ENCODE measurements at regions not wholly inside any gene's neighbourhood (a gene's known extent, or its start where the extent isn't known, plus 50 kb on each side); places are given as distances from the start of the nearest gene placed in this dataset.

- DNase-seq (no peak), ATAC-seq (replicated peaks in 1 of 4) (no peak)
- Mint-ChIP-seq H3K36me3 (no peaks in the 10 kb centered on the region), H3K27ac (no peak overlapping the region), H3K9me3 (no peaks in the 10 kb centered on the region), H3K4me3 (no peak overlapping the region), H3K4me1 (no peaks in the 10 kb centered on the region), H3K27me3 (peaks cover 6 to 15% of the 10 kb centered on the region in 2 donors)
- no peak overlapping the region for H3K4me3 ChIP-seq (ENCODE audit: control insufficient read depth in 1 of 2, extremely low read depth in 1 of 2, low read length in 1 of 2)
- WGBS (ENCODE audit: insufficient coverage) = no CpG with 5 or more reads among the region's 1 CpG
- H3K27ac ChIP-seq (ENCODE audit: low read length) = no peak overlapping the region
- no peaks in the 10 kb centered on the region for H3K36me3 ChIP-seq (ENCODE audit: control insufficient read depth in 2 of 2, extremely low read depth in 1 of 2, insufficient read depth in 1 of 2, low read length in 1 of 2)
- peaks cover 0 to 3% of the 10 kb centered on the region in 2 experiments for H3K27me3 ChIP-seq (replicated peaks in 1 of 2; ENCODE audit: control insufficient read depth in 2 of 2, extremely low read depth in 1 of 2, insufficient read depth in 2 of 2, low read length in 1 of 2)
- POLR2A ChIA-PET = no interaction called here
- H3K9me3 ChIP-seq = no peaks in the 10 kb centered on the region
- no peaks in the 10 kb centered on the region for H3K4me1 ChIP-seq (ENCODE audit: control insufficient read depth in 1 of 2, extremely low read depth in 1 of 2, insufficient read depth in 2 of 2, low read length in 2 of 2)
- CTCF ChIA-PET = no interaction called here
Measured at GRCh38 chr5:169430671-169431070, 129.7 kb upstream of the SLIT3 start.

- WGBS (ENCODE audit: insufficient coverage) = 90% methylated on average over 2 of the region's 2 CpGs
- Histone ChIP-seq H3K36me3 (ENCODE audit: control insufficient read depth in 2 of 2, extremely low read depth in 1 of 2, insufficient read depth in 1 of 2, low read length in 1 of 2) (no peaks in the 10 kb centered on the region), H3K4me3 (ENCODE audit: control insufficient read depth in 1 of 2, extremely low read depth in 1 of 2, low read length in 1 of 2) (no peak overlapping the region), H3K9me3 (no peaks in the 10 kb centered on the region), H3K27me3 (replicated peaks in 1 of 2; ENCODE audit: control insufficient read depth in 2 of 2, extremely low read depth in 1 of 2, insufficient read depth in 2 of 2, low read length in 1 of 2) (no peaks in the 10 kb centered on the region), H3K27ac (ENCODE audit: low read length) (no peak overlapping the region), H3K4me1 (ENCODE audit: control insufficient read depth in 1 of 2, extremely low read depth in 1 of 2, insufficient read depth in 2 of 2, low read length in 2 of 2) (no peaks in the 10 kb centered on the region)
- Mint-ChIP-seq H3K9me3 (no peaks in the 10 kb centered on the region), H3K4me3 (no peak overlapping the region), H3K36me3 (no peaks in the 10 kb centered on the region), H3K27me3 (peaks cover 4 to 12% of the 10 kb centered on the region in 2 donors), H3K27ac (no peak overlapping the region), H3K4me1 (no peaks in the 10 kb centered on the region)
- ChIA-PET POLR2A (no interaction called here), CTCF (no interaction called here)
- DNase-seq = no peak
- no peak for ATAC-seq (replicated peaks in 1 of 4)
Measured at GRCh38 chr5:169429044-169429443, 128.1 kb upstream of the SLIT3 start.

GRCh38 chr5:169426784-169427183 is 125.8 kb upstream of the SLIT3 start:
- CTCF ChIA-PET = no interaction called here
- Mint-ChIP-seq H3K36me3 (no peaks in the 10 kb centered on the region), H3K27ac (no peak overlapping the region), H3K4me1 (no peaks in the 10 kb centered on the region), H3K9me3 (no peaks in the 10 kb centered on the region), H3K27me3 (no peaks in the 10 kb centered on the region), H3K4me3 (no peak overlapping the region)
- no peaks in the 10 kb centered on the region for H3K27me3 ChIP-seq (replicated peaks in 1 of 2; ENCODE audit: control insufficient read depth in 2 of 2, extremely low read depth in 1 of 2, insufficient read depth in 2 of 2, low read length in 1 of 2)
- H3K4me1 ChIP-seq (ENCODE audit: control insufficient read depth in 1 of 2, extremely low read depth in 1 of 2, insufficient read depth in 2 of 2, low read length in 2 of 2) = no peaks in the 10 kb centered on the region
- 40% methylated on average over 1 of the region's 6 CpGs for WGBS (ENCODE audit: insufficient coverage)
- no peaks in the 10 kb centered on the region for H3K36me3 ChIP-seq (ENCODE audit: control insufficient read depth in 2 of 2, extremely low read depth in 1 of 2, insufficient read depth in 1 of 2, low read length in 1 of 2)
- H3K9me3 ChIP-seq = no peaks in the 10 kb centered on the region
- POLR2A ChIA-PET = no interaction called here
- DNase-seq (no peak), ATAC-seq (replicated peaks in 1 of 4) (no peak)
- H3K27ac ChIP-seq (ENCODE audit: low read length) = no peak overlapping the region
- H3K4me3 ChIP-seq (ENCODE audit: control insufficient read depth in 1 of 2, extremely low read depth in 1 of 2, low read length in 1 of 2) = no peak overlapping the region

- no peak overlapping the region for H3K4me3 ChIP-seq (ENCODE audit: control insufficient read depth in 1 of 2, extremely low read depth in 1 of 2, low read length in 1 of 2)
- CTCF ChIA-PET = no interaction called here
- WGBS (ENCODE audit: insufficient coverage) = 78% methylated on average over 4 of the region's 4 CpGs
- POLR2A ChIA-PET = no interaction called here
- no peaks in the 10 kb centered on the region for H3K4me1 Mint-ChIP-seq
- H3K36me3 Mint-ChIP-seq = no peaks in the 10 kb centered on the region
- no peaks in the 10 kb centered on the region for H3K4me1 ChIP-seq (ENCODE audit: control insufficient read depth in 1 of 2, extremely low read depth in 1 of 2, insufficient read depth in 2 of 2, low read length in 2 of 2)
- no peaks in the 10 kb centered on the region for H3K27me3 ChIP-seq (replicated peaks in 1 of 2; ENCODE audit: control insufficient read depth in 2 of 2, extremely low read depth in 1 of 2, insufficient read depth in 2 of 2, low read length in 1 of 2)
- H3K27me3 Mint-ChIP-seq = no peaks in the 10 kb centered on the region
- no peak overlapping the region for H3K27ac Mint-ChIP-seq
- no peaks in the 10 kb centered on the region for H3K9me3 Mint-ChIP-seq
- H3K36me3 ChIP-seq (ENCODE audit: control insufficient read depth in 2 of 2, extremely low read depth in 1 of 2, insufficient read depth in 1 of 2, low read length in 1 of 2) = no peaks in the 10 kb centered on the region
- no peak for ATAC-seq (replicated peaks in 1 of 4)
- DNase-seq = no peak
- no peak overlapping the region for H3K27ac ChIP-seq (ENCODE audit: low read length)
- no peak overlapping the region for H3K4me3 Mint-ChIP-seq
- no peaks in the 10 kb centered on the region for H3K9me3 ChIP-seq
Measured at GRCh38 chr5:169424670-169425378, 123.9 kb upstream of the SLIT3 start.

- no peak for ATAC-seq (replicated peaks in 1 of 4)
Measured at GRCh38 chr5:169424279-169424655, 123.3 kb upstream of the SLIT3 start.

GRCh38 chr5:169423580-169424278 is 122.8 kb upstream of the SLIT3 start:
- Histone ChIP-seq H3K27ac (ENCODE audit: low read length) (no peak overlapping the region), H3K9me3 (no peaks in the 10 kb centered on the region), H3K4me1 (ENCODE audit: control insufficient read depth in 1 of 2, extremely low read depth in 1 of 2, insufficient read depth in 2 of 2, low read length in 2 of 2) (no peaks in the 10 kb centered on the region), H3K36me3 (ENCODE audit: control insufficient read depth in 2 of 2, extremely low read depth in 1 of 2, insufficient read depth in 1 of 2, low read length in 1 of 2) (no peaks in the 10 kb centered on the region), H3K27me3 (replicated peaks in 1 of 2; ENCODE audit: control insufficient read depth in 2 of 2, extremely low read depth in 1 of 2, insufficient read depth in 2 of 2, low read length in 1 of 2) (no peaks in the 10 kb centered on the region), H3K4me3 (ENCODE audit: control insufficient read depth in 1 of 2, extremely low read depth in 1 of 2, low read length in 1 of 2) (no peak overlapping the region)
- DNase-seq (no peak), ATAC-seq (replicated peaks in 1 of 4) (no peak)
- CTCF ChIA-PET = no interaction called here
- Mint-ChIP-seq H3K27ac (no peak overlapping the region), H3K4me1 (no peaks in the 10 kb centered on the region), H3K36me3 (no peaks in the 10 kb centered on the region), H3K27me3 (no peaks in the 10 kb centered on the region), H3K9me3 (no peaks in the 10 kb centered on the region), H3K4me3 (no peak overlapping the region)
- POLR2A ChIA-PET = no interaction called here
- WGBS (ENCODE audit: insufficient coverage) = 50% methylated on average over 1 of the region's 3 CpGs

More at GRCh38 chr5:169424279-169424655, 123.3 kb upstream of the SLIT3 start:
- Histone ChIP-seq H3K9me3 (no peaks in the 10 kb centered on the region), H3K27me3 (replicated peaks in 1 of 2; ENCODE audit: control insufficient read depth in 2 of 2, extremely low read depth in 1 of 2, insufficient read depth in 2 of 2, low read length in 1 of 2) (no peaks in the 10 kb centered on the region), H3K4me3 (ENCODE audit: control insufficient read depth in 1 of 2, extremely low read depth in 1 of 2, low read length in 1 of 2) (no peak overlapping the region), H3K4me1 (ENCODE audit: control insufficient read depth in 1 of 2, extremely low read depth in 1 of 2, insufficient read depth in 2 of 2, low read length in 2 of 2) (no peaks in the 10 kb centered on the region), H3K27ac (ENCODE audit: low read length) (no peak overlapping the region), H3K36me3 (ENCODE audit: control insufficient read depth in 2 of 2, extremely low read depth in 1 of 2, insufficient read depth in 1 of 2, low read length in 1 of 2) (no peaks in the 10 kb centered on the region)
- no peaks in the 10 kb centered on the region for H3K27me3 Mint-ChIP-seq
- H3K27ac Mint-ChIP-seq = no peak overlapping the region
- H3K9me3 Mint-ChIP-seq = no peaks in the 10 kb centered on the region
- ChIA-PET POLR2A (no interaction called here), CTCF (no interaction called here)
- H3K4me3 Mint-ChIP-seq = no peak overlapping the region
- no peaks in the 10 kb centered on the region for H3K36me3 Mint-ChIP-seq
- WGBS (ENCODE audit: insufficient coverage) = no CpG with 5 or more reads among the region's 2 CpGs
- no peak for DNase-seq
- H3K4me1 Mint-ChIP-seq = no peaks in the 10 kb centered on the region

Data from T-cell (primary cell).